Neural cell (in vitro differentiated cells): ENCODE measurements at regions not wholly inside any gene's neighbourhood (a gene's known extent, or its start where the extent isn't known, plus 50 kb on each side); places are given as distances from the start of the nearest gene placed in this dataset.

Experiments used
- CTCF ChIP-seq: fragments of 450-650 bp; IDR thresholded peaks from 2 replicates; pipeline ENCODE4 v1.5.1; 2014; ENCODE audit warnings: antibody characterized with exemption, mild to moderate bottlenecking, moderate library complexity; ENCODE audit not compliant: poor library complexity, severe bottlenecking
- EZH2 ChIP-seq: fragments of 200-600, 300-800 bp; shearing (Covaris generic), sonication (generic); IDR thresholded peaks from 2 replicates; pipeline ENCODE4 v1.6.1; 2014; ENCODE audit warnings: antibody characterized with exemption, low read length, borderline replicate concordance, mild to moderate bottlenecking; ENCODE audit not compliant: insufficient read depth, poor library complexity, severe bottlenecking
- REST ChIP-seq: IDR thresholded peaks from 2 replicates; pipeline ENCODE4 v1.6.1; 2012; ENCODE audit warnings: borderline replicate concordance
- TAF1 ChIP-seq: IDR thresholded peaks from 2 replicates; pipeline ENCODE4 v1.6.1; 2012; ENCODE audit warnings: low read depth

GRCh38 chr10:120108916-120109315 lies 216.4 kb downstream of the SEC23IP start:
- no peak for TF ChIP-seq CTCF
- TF ChIP-seq TAF1, result no peak
- TF ChIP-seq REST, result no peak
- no peak for TF ChIP-seq EZH2
